T1000 (cell line): ENCODE measurements at regions not wholly inside any gene's neighbourhood (a gene's known extent, or its start where the extent isn't known, plus 50 kb on each side); places are given as distances from the start of the nearest gene placed in this dataset.

Experiments
- DNase-seq: peaks from one replicate; lab custom pipeline; 2025; ENCODE audit warnings: mixed read lengths; lab: John Stamatoyannopoulos, UW

- DNase-seq: no peak
Observed at GRCh38 chr3:160130950-160131349, 94.3 kb upstream of the C3orf80 start.

- DNase-seq: no peak
Observed at GRCh38 chr3:160132226-160132625, 93.0 kb upstream of the C3orf80 start.

GRCh38 chr3:160133757-160134156, 91.5 kb upstream of the C3orf80 start:
- DNase-seq: no peak

GRCh38 chr3:160134454-160134853, 90.8 kb upstream of the C3orf80 start:
- DNase-seq: no peak

DNA sequence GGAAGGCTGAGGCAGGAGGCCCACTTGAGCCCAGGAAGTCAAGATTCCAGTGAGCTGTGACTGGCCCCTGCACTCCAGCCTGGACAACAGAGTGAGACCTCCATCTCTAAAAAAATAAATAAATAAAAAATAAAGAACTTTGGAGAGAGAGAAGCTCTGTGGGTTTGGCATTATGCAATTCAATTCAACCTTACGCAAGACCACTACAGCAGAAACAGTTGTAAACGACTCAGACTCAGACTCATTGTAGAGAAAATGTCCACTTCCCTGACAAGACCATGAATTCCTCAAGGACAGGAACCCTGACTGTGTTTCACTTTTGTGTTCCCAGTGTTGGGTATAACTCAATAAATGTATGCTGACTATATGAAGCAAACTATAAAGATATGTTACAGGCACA, 90.3 kb upstream of the C3orf80 start:
- DNase-seq: no peak

DNA sequence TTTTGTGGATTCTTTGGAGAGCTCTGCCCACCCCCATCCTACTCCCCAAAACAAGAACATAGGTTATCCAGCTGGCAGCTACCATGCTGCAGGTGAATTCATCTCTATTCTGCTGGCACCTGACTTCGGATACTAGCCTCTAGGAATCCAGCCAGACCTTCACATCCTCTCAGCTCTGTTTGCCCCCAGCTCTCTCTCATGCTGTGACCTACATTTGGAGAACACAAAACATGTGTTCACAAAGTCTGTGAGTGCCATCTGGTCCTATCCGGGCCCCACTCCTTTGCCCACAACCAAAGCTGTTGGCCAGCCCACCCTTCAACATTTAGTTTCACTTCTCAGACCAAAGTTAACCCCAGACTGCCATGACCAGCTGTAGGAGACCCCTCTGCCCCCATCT, 89.4 kb upstream of the C3orf80 start:
- DNase-seq: no peak

GRCh38 chr3:160136421-160136820, 88.8 kb upstream of the C3orf80 start:
- no peak for DNase-seq

DNA sequence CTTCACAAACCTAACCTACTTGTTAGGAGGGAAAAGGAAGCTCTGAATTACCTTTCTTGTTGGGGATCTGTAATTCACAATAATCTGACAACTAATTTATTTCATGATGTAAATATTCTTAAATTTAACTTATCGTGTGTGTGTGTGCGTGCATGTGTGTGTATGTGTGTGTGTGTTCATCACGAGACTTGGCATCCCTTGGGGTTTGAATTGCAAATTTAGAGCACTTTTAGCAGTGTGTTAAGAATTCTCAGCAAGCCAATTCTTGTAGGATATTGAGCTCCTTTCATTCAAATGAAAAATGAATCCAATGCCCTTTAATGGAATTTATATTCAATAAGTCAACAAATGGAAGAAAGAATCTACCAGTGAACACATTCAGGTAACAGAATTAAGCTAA, 85.9 kb upstream of the C3orf80 start:
- no peak for DNase-seq

DNA sequence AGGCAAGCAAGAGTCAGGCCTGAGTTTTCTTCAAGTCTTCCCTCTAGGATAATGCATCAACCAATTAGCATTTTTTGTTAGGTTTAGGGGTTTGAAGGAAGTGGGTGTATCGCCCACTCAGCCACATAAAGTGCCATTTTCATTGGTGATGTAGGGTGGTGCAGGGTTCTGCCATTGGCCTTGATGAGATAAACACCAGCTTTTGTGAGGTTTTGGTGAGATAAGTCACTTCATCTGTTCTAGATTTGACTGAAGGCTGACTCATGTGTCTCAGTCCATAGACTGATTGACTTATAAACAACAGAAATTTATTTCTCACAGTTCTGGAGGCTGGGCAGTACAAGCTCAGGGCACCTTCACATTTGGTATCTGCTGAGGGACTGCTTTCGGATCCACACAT, 84.5 kb upstream of the C3orf80 start:
- no peak for DNase-seq

- no peak for DNase-seq
Observed at GRCh38 chr3:160141485-160142185, 83.6 kb upstream of the C3orf80 start.

DNA sequence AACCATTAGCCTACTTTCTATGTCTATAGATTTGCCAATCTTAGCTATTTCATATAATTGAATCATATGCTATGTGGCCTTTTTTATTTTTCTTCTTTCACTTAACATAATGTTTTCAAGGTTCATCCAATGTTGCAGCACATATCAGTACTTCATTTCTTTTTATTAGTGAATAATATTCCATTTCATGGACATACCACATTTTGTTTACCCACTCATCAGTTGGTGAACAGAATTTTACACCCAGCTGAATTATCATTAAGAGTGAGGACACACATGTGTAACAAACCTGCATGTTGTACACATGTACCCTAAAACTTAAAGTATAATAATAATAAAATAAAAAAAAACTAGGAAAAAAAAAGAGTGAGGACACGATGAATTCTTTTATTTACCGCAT, 81.7 kb upstream of the C3orf80 start:
- no peak for DNase-seq

DNA sequence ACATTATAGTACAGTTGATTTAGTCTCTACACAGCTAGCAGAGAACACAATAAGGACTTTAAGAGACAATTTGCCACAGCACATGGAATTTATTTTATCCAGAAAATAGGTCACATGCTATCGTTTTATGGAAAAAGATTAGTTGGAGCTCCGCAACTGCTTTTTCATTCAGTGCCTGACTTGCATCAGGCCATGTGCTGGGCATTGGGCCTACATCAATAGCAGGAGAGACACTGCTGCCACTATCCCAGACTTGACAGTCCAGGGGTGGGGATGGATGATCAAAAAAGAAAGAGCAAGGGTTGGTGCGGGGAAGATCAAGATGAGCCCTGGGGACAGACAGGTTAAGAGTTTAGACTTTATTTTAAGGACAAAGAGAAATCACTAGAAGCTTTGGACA, 75.2 kb upstream of the C3orf80 start:
- DNase-seq: no peak

- DNase-seq: no peak
Observed at GRCh38 chr3:160150525-160150924, 74.7 kb upstream of the C3orf80 start.

GRCh38 chr3:160152638-160153037, 72.6 kb upstream of the C3orf80 start:
- DNase-seq: no peak

- no peak for DNase-seq
Observed at GRCh38 chr3:160154033-160154432, 71.2 kb upstream of the C3orf80 start.

GRCh38 chr3:160154596-160154995, 70.6 kb upstream of the C3orf80 start:
- DNase-seq: no peak

DNA sequence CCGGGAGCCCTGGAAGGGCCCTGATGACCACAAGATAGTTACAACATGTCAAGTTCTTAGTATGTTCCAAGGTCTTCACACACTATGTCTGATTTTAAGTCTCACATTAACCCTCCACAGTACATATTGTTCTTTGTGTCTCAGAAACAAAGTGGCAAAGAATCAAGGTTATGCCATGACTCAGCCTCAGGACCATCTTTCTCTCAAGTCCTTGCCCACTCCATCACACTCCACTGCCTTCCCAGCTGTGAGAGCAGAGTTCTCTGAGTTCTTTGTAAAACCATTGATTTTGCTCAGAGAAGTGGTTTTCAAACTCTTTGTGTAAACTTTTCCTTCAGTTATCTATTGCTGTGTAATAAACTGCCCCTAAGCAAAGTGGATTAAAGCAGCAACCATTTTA, 67.9 kb upstream of the C3orf80 start:
- DNase-seq: no peak

DNA sequence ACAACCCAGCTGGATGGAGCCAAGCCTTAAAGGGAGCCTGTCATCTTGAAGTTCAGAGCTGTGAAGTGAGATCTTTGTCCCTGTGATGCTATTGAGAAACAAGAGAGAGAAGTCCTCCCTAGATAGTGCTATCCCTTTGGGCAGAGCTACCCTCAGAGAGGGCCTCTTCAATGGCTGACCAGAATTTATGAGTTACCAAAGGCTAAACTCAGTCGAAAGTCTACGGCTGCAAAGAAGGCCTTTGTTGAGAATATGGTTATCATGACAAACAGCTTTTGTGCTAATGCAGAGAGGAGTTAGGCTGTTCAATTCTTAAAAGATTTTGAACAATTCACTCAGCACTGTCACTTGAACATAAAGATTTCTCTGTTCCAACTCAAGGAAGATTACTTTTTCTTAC, 65.9 kb upstream of the C3orf80 start:
- DNase-seq: no peak

GRCh38 chr3:160159806-160160205, 65.4 kb upstream of the C3orf80 start:
- no peak for DNase-seq

GRCh38 chr3:160161921-160162320, 63.3 kb upstream of the C3orf80 start:
- DNase-seq: no peak

- no peak for DNase-seq
Observed at GRCh38 chr3:160162440-160162839, 62.8 kb upstream of the C3orf80 start.

- no peak for DNase-seq
Observed at GRCh38 chr3:160163229-160163878, 61.9 kb upstream of the C3orf80 start.

DNA sequence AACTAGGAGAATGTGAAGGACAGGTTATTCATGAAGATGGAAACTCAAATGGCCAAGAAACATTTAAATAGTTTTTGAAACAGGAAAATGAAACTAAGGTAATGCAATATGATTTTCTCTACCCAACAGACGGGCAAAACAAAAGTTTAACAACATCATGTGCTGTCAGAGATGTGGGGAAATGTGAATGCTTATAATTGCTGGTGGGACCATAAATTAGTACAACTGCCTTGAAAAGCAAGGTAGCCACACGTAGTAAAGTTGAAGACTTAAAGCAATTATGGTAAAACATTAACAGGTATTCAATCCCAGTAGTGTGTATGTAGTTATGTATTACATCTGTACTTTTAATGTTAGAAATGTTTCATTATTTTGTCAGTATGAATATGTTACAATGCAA, 57.0 kb upstream of the C3orf80 start:
- DNase-seq: no peak
